Endodermal cell (in vitro differentiated cells): ENCODE measurements at regions not wholly inside any gene's neighbourhood (a gene's known extent, or its start where the extent isn't known, plus 50 kb on each side); places are given as distances from the start of the nearest gene placed in this dataset.

Experiments used
- DNase-seq: peaks from one replicate; pipeline ENCODE4 v3.0.0-alpha.2; 2017
- H3K27ac ChIP-seq: 2 replicates; pipeline ENCODE4 v1.5.1; 2013; ENCODE audit warnings: mild to moderate bottlenecking, low read depth, low read length, moderate library complexity
- H3K27me3 ChIP-seq: 2 replicates; pipeline ENCODE4 v1.6.1; 2013; ENCODE audit warnings: mild to moderate bottlenecking, low read length, moderate library complexity; ENCODE audit not compliant: insufficient read depth, control insufficient read depth, poor library complexity, severe bottlenecking
- H3K36me3 ChIP-seq: 2 replicates; pipeline ENCODE4 v1.7.0; 2013; ENCODE audit warnings: mild to moderate bottlenecking, low read length, moderate library complexity; ENCODE audit not compliant: control insufficient read depth, insufficient read depth
- H3K4me1 ChIP-seq: one replicate; pipeline ENCODE4 v1.7.0; 2013; ENCODE audit warnings: low read length; ENCODE audit not compliant: control insufficient read depth, insufficient read depth
- H3K4me3 ChIP-seq: 2 replicates; pipeline ENCODE4 v1.5.1; 2013; ENCODE audit warnings: mild to moderate bottlenecking, low read length, moderate library complexity
- H3K9ac ChIP-seq: 2 replicates; pipeline ENCODE4 v1.6.1; 2013; ENCODE audit warnings: mild to moderate bottlenecking, low read length, moderate library complexity; ENCODE audit not compliant: poor library complexity, severe bottlenecking; ENCODE audit errors: extremely low read depth
- H3K9me3 ChIP-seq: 2 replicates; pipeline ENCODE4 v1.6.1; 2013; ENCODE audit warnings: mild to moderate bottlenecking, low read length, moderate library complexity; ENCODE audit not compliant: control insufficient read depth
- H3K27ac Mint-ChIP-seq: 2 replicates; pipeline ENCODE4 v1.8.0; 2020; ENCODE audit warnings: mixed read lengths
- H3K27me3 Mint-ChIP-seq: 2 replicates; pipeline ENCODE4 v1.8.0; 2021; ENCODE audit warnings: mild to moderate bottlenecking, mixed read lengths; ENCODE audit not compliant: insufficient read depth
- H3K36me3 Mint-ChIP-seq: 2 replicates; pipeline ENCODE4 v1.8.0; 2020; ENCODE audit warnings: low read depth, mixed read lengths
- H3K4me1 Mint-ChIP-seq: 2 replicates; pipeline ENCODE4 v1.8.0; 2020; ENCODE audit warnings: mixed read lengths
- H3K4me3 Mint-ChIP-seq: 2 replicates; pipeline ENCODE4 v1.8.0; 2020; ENCODE audit warnings: mild to moderate bottlenecking, moderate library complexity, mixed read lengths
- H3K9me3 Mint-ChIP-seq: 2 replicates; pipeline ENCODE4 v1.8.0; 2020; ENCODE audit warnings: mild to moderate bottlenecking, mixed read lengths
- CTCF ChIP-seq: fragments of 200-600 bp; sonication (generic); conservative IDR thresholded peaks from 2 replicates; pipeline ENCODE4 v1.5.0; 2021; ENCODE audit warnings: antibody characterized with exemption, mild to moderate bottlenecking
- WGBS, 2 experiments: methylation state at CpG; one replicate each; pipeline versions ENCODE4 v1.1.5 to v1.1.7; 2013; ENCODE audit warnings: missing lambda C conversion rate in 2 of 2, mixed read lengths in 1 of 2; ENCODE audit not compliant: insufficient coverage in 1 of 2, insufficient read length in 1 of 2; 5-methylcytosine and 5-hydroxymethylcytosine counted together

- DNase-seq, result no peak
Measured at GRCh38 chr15:70261083-70261482, 163.4 kb upstream of the TLE3 start.

GRCh38 chr15:70260580-70260979 is 162.9 kb upstream of the TLE3 start:
- no peak overlapping the region for H3K4me3 ChIP-seq
- H3K27me3 Mint-ChIP-seq, result peaks cover 17% of the 10 kb centered on the region
- H3K27me3 ChIP-seq, result no peaks in the 10 kb centered on the region
- peaks cover 10% of the 10 kb centered on the region for H3K4me1 Mint-ChIP-seq
- no peaks in the 10 kb centered on the region for H3K4me1 ChIP-seq
- H3K9me3 ChIP-seq, result no peaks in the 10 kb centered on the region
- DNase-seq, result no peak
- no peak overlapping the region for H3K4me3 Mint-ChIP-seq
- H3K36me3 ChIP-seq, result no peaks in the 10 kb centered on the region
- TF ChIP-seq CTCF, result no peak
- H3K36me3 Mint-ChIP-seq, result no peaks in the 10 kb centered on the region
- no peak overlapping the region for H3K27ac ChIP-seq
- no peak overlapping the region for H3K9ac ChIP-seq
- H3K9me3 Mint-ChIP-seq, result no peaks in the 10 kb centered on the region
- H3K27ac Mint-ChIP-seq, result no peak overlapping the region
- WGBS, 2 experiments, result 91 to 94% methylated on average over 6 to 7 of the region's 7 CpGs

More at GRCh38 chr15:70261083-70261482, 163.4 kb upstream of the TLE3 start:
- H3K4me1 ChIP-seq, result no peaks in the 10 kb centered on the region
- no peaks in the 10 kb centered on the region for H3K9me3 Mint-ChIP-seq
- H3K27ac Mint-ChIP-seq, result no peak overlapping the region
- H3K4me1 Mint-ChIP-seq, result peaks cover 10% of the 10 kb centered on the region
- TF ChIP-seq CTCF, result no peak
- H3K27me3 ChIP-seq, result no peaks in the 10 kb centered on the region
- no peak overlapping the region for H3K9ac ChIP-seq
- H3K27me3 Mint-ChIP-seq, result peaks cover 16% of the 10 kb centered on the region
- no peaks in the 10 kb centered on the region for H3K9me3 ChIP-seq
- no peaks in the 10 kb centered on the region for H3K36me3 Mint-ChIP-seq
- H3K27ac ChIP-seq, result no peak overlapping the region
- H3K4me3 ChIP-seq, result no peak overlapping the region
- WGBS, 2 experiments, result 95 to 100% methylated on average over 1 to 4 of the region's 4 CpGs
- no peaks in the 10 kb centered on the region for H3K36me3 ChIP-seq
- no peak overlapping the region for H3K4me3 Mint-ChIP-seq

- Mint-ChIP-seq H3K4me3 (no peak overlapping the region), H3K4me1 (peaks cover 10% of the 10 kb centered on the region), H3K9me3 (no peaks in the 10 kb centered on the region), H3K27me3 (peaks cover 21% of the 10 kb centered on the region), H3K27ac (no peak overlapping the region), H3K36me3 (no peaks in the 10 kb centered on the region)
- peak; percentile 76 for TF ChIP-seq CTCF
- no peaks in the 10 kb centered on the region for H3K36me3 ChIP-seq
- 79 to 100% methylated on average over 5 to 9 of the region's 9 CpGs for WGBS, 2 experiments
- DNase-seq, result peak; percentile 80
- no peak overlapping the region for H3K9ac ChIP-seq
- H3K9me3 ChIP-seq, result no peaks in the 10 kb centered on the region
- H3K27me3 ChIP-seq, result no peaks in the 10 kb centered on the region
- H3K4me3 ChIP-seq, result no peak overlapping the region
- peak overlapping the region; percentile 49 for H3K27ac ChIP-seq
- H3K4me1 ChIP-seq, result no peaks in the 10 kb centered on the region
Measured at GRCh38 chr15:70259640-70260508, 162.2 kb upstream of the TLE3 start.
